ENCODE measurements at regions not wholly inside any gene's neighbourhood (a gene's known extent, or its start where the extent isn't known, plus 50 kb on each side); places are given as distances from the start of the nearest gene placed in this dataset.

DNA sequence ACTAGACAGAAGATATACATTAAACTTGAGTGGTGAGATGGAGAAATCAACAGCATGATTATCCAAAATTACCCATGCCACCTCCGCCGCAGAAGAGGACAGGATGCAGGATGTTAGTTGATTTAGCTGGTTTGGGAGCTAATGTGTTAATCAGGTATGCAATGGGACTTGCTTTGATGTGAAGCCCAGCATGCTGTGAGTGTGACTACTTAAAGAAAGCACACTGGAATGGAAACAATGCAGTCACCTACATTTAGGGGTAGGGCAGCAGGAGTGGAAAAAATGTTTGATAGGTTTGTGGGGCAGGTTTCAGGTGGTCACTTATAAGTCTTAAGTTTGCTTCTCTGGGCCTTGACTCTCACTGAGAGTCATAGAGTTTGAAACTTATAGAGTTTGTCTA, 170.0 kb upstream of the DAAM1 start:
- TF ChIP-seq YY1 (IDR thresholded peaks at IDR 0.05; ENCODE audit: insufficient read depth, insufficient read length) = no peak
- no peak for TF ChIP-seq ZNF274 (IDR thresholded peaks at IDR 0.05; ENCODE audit: low read depth, low read length)
- no peak for TF ChIP-seq SUZ12 (IDR thresholded peaks at IDR 0.05; ENCODE audit: extremely low read depth, insufficient read depth, insufficient read length)

Measured in NT2/D1 (cell line).